Ishikawa (cell line): ENCODE measurements at regions not wholly inside any gene's neighbourhood (a gene's known extent, or its start where the extent isn't known, plus 50 kb on each side); places are given as distances from the start of the nearest gene placed in this dataset.

ENCODE experiments used
- CEBPB ChIP-seq: IDR thresholded peaks from 2 replicates; pipeline ENCODE4 v1.6.1; 2012
- EGR1 ChIP-seq: IDR thresholded peaks from 2 replicates; pipeline ENCODE4 v1.6.1; 2012
- EP300 ChIP-seq: IDR thresholded peaks from 2 replicates; pipeline ENCODE4 v1.6.1; 2012; ENCODE audit warnings: borderline replicate concordance
- FOXM1 ChIP-seq: IDR thresholded peaks from 2 replicates; pipeline ENCODE4 v1.6.1; 2012; ENCODE audit warnings: low read depth, borderline replicate concordance
- RAD21 ChIP-seq: IDR thresholded peaks from 2 replicates; pipeline ENCODE4 v1.6.1; 2012; ENCODE audit warnings: low read depth
- TAF1 ChIP-seq: IDR thresholded peaks from 2 replicates; pipeline ENCODE4 v1.6.1; 2012; ENCODE audit warnings: low read depth, mild to moderate bottlenecking
- TEAD4 ChIP-seq: IDR thresholded peaks from 2 replicates; pipeline ENCODE4 v1.6.1; 2012
- YY1 ChIP-seq: IDR thresholded peaks from 2 replicates; pipeline ENCODE4 v1.6.1; 2012; ENCODE audit warnings: low read depth
- TF ChIP-seq, protein P1 (sequence below): IDR thresholded peaks from 2 replicates; pipeline ENCODE4 v1.6.1; 2012
- TF ChIP-seq, protein P2 (sequence below): IDR thresholded peaks from 2 replicates; pipeline ENCODE4 v1.6.1; 2012; ENCODE audit warnings: low read depth, mild to moderate bottlenecking
- TF ChIP-seq, protein P3 (sequence below): IDR thresholded peaks from 2 replicates; pipeline ENCODE4 v1.6.1; 2012

DNA sequence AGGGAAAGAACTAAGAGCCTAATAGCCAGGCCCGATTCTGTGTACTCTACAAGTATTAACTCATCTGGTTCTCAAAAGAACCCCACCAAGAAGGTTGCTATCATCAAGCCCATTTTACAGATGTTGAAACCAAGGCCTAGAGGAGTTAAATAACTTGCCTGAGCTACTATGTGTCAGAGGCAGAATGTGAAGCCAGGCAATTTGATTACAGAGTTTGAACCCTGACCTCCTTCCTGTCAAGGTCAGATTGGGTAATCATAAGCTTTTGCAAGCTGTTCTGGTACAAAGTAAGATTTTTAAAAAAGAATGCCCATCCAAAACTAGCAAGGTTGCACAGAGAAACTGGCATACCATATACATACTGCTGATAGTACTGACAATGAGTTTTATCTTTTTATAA is 227.1 kb downstream of the HAUS1 start:
- TF ChIP-seq EGR1 (no peak), YY1 (no peak), EP300 (no peak), FOXM1 (no peak), RAD21 (no peak), TAF1 (no peak), CEBPB (no peak), TEAD4 (no peak)
- TF ChIP-seq, protein P1, sequence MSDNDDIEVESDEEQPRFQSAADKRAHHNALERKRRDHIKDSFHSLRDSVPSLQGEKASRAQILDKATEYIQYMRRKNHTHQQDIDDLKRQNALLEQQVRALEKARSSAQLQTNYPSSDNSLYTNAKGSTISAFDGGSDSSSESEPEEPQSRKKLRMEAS: no peak
- TF ChIP-seq, protein P2, sequence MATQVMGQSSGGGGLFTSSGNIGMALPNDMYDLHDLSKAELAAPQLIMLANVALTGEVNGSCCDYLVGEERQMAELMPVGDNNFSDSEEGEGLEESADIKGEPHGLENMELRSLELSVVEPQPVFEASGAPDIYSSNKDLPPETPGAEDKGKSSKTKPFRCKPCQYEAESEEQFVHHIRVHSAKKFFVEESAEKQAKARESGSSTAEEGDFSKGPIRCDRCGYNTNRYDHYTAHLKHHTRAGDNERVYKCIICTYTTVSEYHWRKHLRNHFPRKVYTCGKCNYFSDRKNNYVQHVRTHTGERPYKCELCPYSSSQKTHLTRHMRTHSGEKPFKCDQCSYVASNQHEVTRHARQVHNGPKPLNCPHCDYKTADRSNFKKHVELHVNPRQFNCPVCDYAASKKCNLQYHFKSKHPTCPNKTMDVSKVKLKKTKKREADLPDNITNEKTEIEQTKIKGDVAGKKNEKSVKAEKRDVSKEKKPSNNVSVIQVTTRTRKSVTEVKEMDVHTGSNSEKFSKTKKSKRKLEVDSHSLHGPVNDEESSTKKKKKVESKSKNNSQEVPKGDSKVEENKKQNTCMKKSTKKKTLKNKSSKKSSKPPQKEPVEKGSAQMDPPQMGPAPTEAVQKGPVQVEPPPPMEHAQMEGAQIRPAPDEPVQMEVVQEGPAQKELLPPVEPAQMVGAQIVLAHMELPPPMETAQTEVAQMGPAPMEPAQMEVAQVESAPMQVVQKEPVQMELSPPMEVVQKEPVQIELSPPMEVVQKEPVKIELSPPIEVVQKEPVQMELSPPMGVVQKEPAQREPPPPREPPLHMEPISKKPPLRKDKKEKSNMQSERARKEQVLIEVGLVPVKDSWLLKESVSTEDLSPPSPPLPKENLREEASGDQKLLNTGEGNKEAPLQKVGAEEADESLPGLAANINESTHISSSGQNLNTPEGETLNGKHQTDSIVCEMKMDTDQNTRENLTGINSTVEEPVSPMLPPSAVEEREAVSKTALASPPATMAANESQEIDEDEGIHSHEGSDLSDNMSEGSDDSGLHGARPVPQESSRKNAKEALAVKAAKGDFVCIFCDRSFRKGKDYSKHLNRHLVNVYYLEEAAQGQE: no peak
- TF ChIP-seq, protein P3, sequence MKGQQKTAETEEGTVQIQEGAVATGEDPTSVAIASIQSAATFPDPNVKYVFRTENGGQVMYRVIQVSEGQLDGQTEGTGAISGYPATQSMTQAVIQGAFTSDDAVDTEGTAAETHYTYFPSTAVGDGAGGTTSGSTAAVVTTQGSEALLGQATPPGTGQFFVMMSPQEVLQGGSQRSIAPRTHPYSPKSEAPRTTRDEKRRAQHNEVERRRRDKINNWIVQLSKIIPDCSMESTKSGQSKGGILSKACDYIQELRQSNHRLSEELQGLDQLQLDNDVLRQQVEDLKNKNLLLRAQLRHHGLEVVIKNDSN: no peak
